K562 (cell line): ENCODE measurements at regions not wholly inside any gene's neighbourhood (a gene's known extent, or its start where the extent isn't known, plus 50 kb on each side); places are given as distances from the start of the nearest gene placed in this dataset.

Experiments used
- EP300 ChIP-seq: IDR thresholded peaks from 2 replicates; pipeline ENCODE4 v1.6.1; 2012; ENCODE audit warnings: low read length, improper control_type of control experiment
- ESRRA ChIP-seq: fragments of 450-650 bp; IDR thresholded peaks from 2 replicates; pipeline ENCODE4 v1.6.1; 2014; ENCODE audit warnings: low read depth, mild to moderate bottlenecking, moderate library complexity, borderline replicate concordance
- FOXK2 ChIP-seq, 2 experiments: fragments of 450-650 bp; IDR thresholded peaks in 1 of 2; conservative IDR thresholded peaks in 1 of 2; 2 replicates each; pipeline ENCODE4 v1.6.1; 2016; ENCODE audit warnings: low read depth in 2 of 2, mild to moderate bottlenecking in 1 of 2
- HDGF ChIP-seq: fragments of 450-650 bp; IDR thresholded peaks from 2 replicates; pipeline ENCODE4 v1.6.1; 2016
- IFI16 ChIP-seq: fragments of 250-450 bp; sonication (Bioruptor Pico); IDR thresholded peaks from 2 replicates; pipeline ENCODE4 v2.1.2; 2022; ENCODE audit warnings: mild to moderate bottlenecking, inconsistent platforms
- ILK ChIP-seq: fragments of 450-650 bp; IDR thresholded peaks from 2 replicates; pipeline ENCODE4 v1.6.1; 2016; ENCODE audit warnings: missing genetic modification characterization, low read depth, mild to moderate bottlenecking, missing compliant biosample characterization, moderate library complexity, borderline replicate concordance
- NFIC ChIP-seq: fragments of 450-650 bp; IDR thresholded peaks from 2 replicates; pipeline ENCODE4 v1.6.1; 2017; ENCODE audit warnings: mild to moderate bottlenecking, inconsistent platforms
- POLR3A ChIP-seq: IDR thresholded peaks from 2 replicates; pipeline ENCODE4 v1.6.1; 2011; ENCODE audit warnings: borderline replicate concordance, mild to moderate bottlenecking, moderate library complexity; ENCODE audit not compliant: insufficient read length, insufficient read depth; ENCODE audit errors: extremely low read depth
- SRSF7 ChIP-seq: fragments of 200-400 bp; formaldehyde crosslinking; optimal IDR thresholded peaks from 2 replicates; pipeline ENCODE3; 2017; ENCODE audit warnings: mild to moderate bottlenecking, low read depth, low read length
- ZBTB26 ChIP-seq: fragments of 450-650 bp; formaldehyde crosslinking; IDR thresholded peaks from 2 replicates; pipeline ENCODE4 v1.4.0; 2022; ENCODE audit warnings: missing genetic modification characterization
- ZKSCAN1 ChIP-seq: fragments of 150-350 bp; IDR thresholded peaks from 2 replicates; pipeline ENCODE4 v1.6.1; 2016; ENCODE audit warnings: low read depth, low read length
- ZKSCAN8 ChIP-seq: fragments of 200-800 bp; sonication (Bioruptor generic); IDR thresholded peaks from 2 replicates; pipeline ENCODE4 v1.6.1; 2016; ENCODE audit warnings: missing genetic modification characterization, missing compliant biosample characterization
- ZNF121 ChIP-seq: sonication (generic); formaldehyde crosslinking; conservative IDR thresholded peaks from 2 replicates; pipeline ENCODE4 v1.8.0; 2022; ENCODE audit warnings: missing genetic modification reagents
- ZNF165 ChIP-seq: fragments of 250-450 bp; sonication (Bioruptor Pico); IDR thresholded peaks from 2 replicates; pipeline ENCODE4 v1.4.0; 2020; ENCODE audit warnings: borderline replicate concordance
- ZNF212 ChIP-seq: fragments of 450-650 bp; formaldehyde crosslinking; IDR thresholded peaks from 2 replicates; pipeline ENCODE4 v1.4.0; 2020; ENCODE audit warnings: mild to moderate bottlenecking
- ZNF518B ChIP-seq: fragments of 250-450 bp; sonication (Bioruptor Pico); IDR thresholded peaks from 2 replicates; pipeline ENCODE4 v1.5.0; 2021; ENCODE audit warnings: mild to moderate bottlenecking, moderate library complexity
- ZNF584 ChIP-seq: fragments of 200-800 bp; sonication (Bioruptor generic); IDR thresholded peaks from 2 replicates; pipeline ENCODE4 v1.6.1; 2016; ENCODE audit warnings: low read depth, mild to moderate bottlenecking, missing genetic modification characterization, missing compliant biosample characterization
- ZNF589 ChIP-seq: fragments of 200-800 bp; sonication (Bioruptor generic); IDR thresholded peaks from 2 replicates; pipeline ENCODE4 v1.6.1; 2016; ENCODE audit warnings: low read depth, missing genetic modification characterization, missing compliant biosample characterization
- ZNF707 ChIP-seq: fragments of 250-450 bp; sonication (Bioruptor Pico); conservative IDR thresholded peaks from 2 replicates; pipeline ENCODE4 v1.8.0; 2022; ENCODE audit warnings: inconsistent platforms, mild to moderate bottlenecking, moderate library complexity
- TF ChIP-seq, protein P1 (sequence below): fragments of 450-650 bp; conservative IDR thresholded peaks from 2 replicates; pipeline ENCODE4 v1.6.1; 2016; ENCODE audit warnings: missing genetic modification characterization, low read depth, mild to moderate bottlenecking, control low read depth, missing compliant biosample characterization
- TF ChIP-seq, protein P2 (sequence below): fragments of 250-450 bp; sonication (Bioruptor Pico); IDR thresholded peaks from 2 replicates; pipeline ENCODE4 v1.8.0; 2021; ENCODE audit warnings: moderate library complexity, mild to moderate bottlenecking, inconsistent platforms
- TF ChIP-seq, protein P3 (sequence below): fragments of 450-650 bp; IDR thresholded peaks from 2 replicates; pipeline ENCODE4 v1.7.0; 2016; ENCODE audit warnings: borderline replicate concordance

GRCh38 chr6:144849920-144850319, 564.8 kb downstream of the UTRN start (continued):
- TF ChIP-seq, protein P1, sequence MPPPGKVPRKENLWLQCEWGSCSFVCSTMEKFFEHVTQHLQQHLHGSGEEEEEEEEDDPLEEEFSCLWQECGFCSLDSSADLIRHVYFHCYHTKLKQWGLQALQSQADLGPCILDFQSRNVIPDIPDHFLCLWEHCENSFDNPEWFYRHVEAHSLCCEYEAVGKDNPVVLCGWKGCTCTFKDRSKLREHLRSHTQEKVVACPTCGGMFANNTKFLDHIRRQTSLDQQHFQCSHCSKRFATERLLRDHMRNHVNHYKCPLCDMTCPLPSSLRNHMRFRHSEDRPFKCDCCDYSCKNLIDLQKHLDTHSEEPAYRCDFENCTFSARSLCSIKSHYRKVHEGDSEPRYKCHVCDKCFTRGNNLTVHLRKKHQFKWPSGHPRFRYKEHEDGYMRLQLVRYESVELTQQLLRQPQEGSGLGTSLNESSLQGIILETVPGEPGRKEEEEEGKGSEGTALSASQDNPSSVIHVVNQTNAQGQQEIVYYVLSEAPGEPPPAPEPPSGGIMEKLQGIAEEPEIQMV (tag) = no peak
- TF ChIP-seq HDGF (no peak), ZKSCAN1 (no peak), ZNF212 (CRISPR knock-in tag) (peak; percentile 7; the same call in 1 of the 2 replicates), ZNF584 (CRISPR knock-in tag) (no peak), POLR3A (no peak), EP300 (no peak), ZKSCAN8 (peak; percentile 30; the same call in 1 of the 2 replicates), NFIC (peak; percentile 69), ILK (tag) (peak; percentile 63; the same call in 1 of the 2 replicates), ZNF707 (CRISPR knock-in tag) (0 out of 2 replicates have a peak, but pooled peaks have one; percentile 25), ESRRA (no peak), ZNF518B (no peak), IFI16 (CRISPR knock-in tag) (0 out of 2 replicates have a peak, but pooled peaks have one; percentile 56), ZNF121 (CRISPR knock-in tag) (no peak), ZNF165 (CRISPR knock-in tag) (peak; percentile 86; the same call in 1 of the 2 replicates), ZBTB26 (CRISPR knock-in tag) (no peak), ZNF589 (CRISPR knock-in tag) (0 out of 2 replicates have a peak, but pooled peaks have one; percentile 50), FOXK2 (conservative IDR thresholded peaks at IDR 0.05 in 1 of 2, IDR thresholded peaks at IDR 0.05 in 1 of 2; ENCODE audit: low read depth in 2 of 2) (no peak), SRSF7 (no peak)
- TF ChIP-seq, protein P2, sequence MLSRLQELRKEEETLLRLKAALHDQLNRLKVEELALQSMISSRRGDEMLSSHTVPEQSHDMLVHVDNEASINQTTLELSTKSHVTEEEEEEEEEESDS (CRISPR knock-in tag) = no peak
- TF ChIP-seq, protein P3, sequence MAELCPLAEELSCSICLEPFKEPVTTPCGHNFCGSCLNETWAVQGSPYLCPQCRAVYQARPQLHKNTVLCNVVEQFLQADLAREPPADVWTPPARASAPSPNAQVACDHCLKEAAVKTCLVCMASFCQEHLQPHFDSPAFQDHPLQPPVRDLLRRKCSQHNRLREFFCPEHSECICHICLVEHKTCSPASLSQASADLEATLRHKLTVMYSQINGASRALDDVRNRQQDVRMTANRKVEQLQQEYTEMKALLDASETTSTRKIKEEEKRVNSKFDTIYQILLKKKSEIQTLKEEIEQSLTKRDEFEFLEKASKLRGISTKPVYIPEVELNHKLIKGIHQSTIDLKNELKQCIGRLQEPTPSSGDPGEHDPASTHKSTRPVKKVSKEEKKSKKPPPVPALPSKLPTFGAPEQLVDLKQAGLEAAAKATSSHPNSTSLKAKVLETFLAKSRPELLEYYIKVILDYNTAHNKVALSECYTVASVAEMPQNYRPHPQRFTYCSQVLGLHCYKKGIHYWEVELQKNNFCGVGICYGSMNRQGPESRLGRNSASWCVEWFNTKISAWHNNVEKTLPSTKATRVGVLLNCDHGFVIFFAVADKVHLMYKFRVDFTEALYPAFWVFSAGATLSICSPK = no peak
